ENCODE measurements at regions not wholly inside any gene's neighbourhood (a gene's known extent, or its start where the extent isn't known, plus 50 kb on each side); places are given as distances from the start of the nearest gene placed in this dataset.

GRCh38 chr18:76721207-76721996, 101.0 kb upstream of the ZNF236 start:
- Histone ChIP-seq H3K79me2 (ENCODE audit: insufficient read depth, low read length) (no peaks in the 10 kb centered on the region), H3K36me3 (ENCODE audit: insufficient read depth, low read length) (no peaks in the 10 kb centered on the region), H3K4me2 (ENCODE audit: insufficient read depth, low read length) (no peak overlapping the region), H3K27me3 (ENCODE audit: insufficient read depth, low read length) (no peaks in the 10 kb centered on the region), H3K27ac (ENCODE audit: low read depth, low read length) (no peak overlapping the region), H4K20me1 (ENCODE audit: insufficient read depth, low read length) (no peaks in the 10 kb centered on the region), H3K4me3 (ENCODE audit: insufficient read depth, low read length) (no peak overlapping the region), H3K9me3 (ENCODE audit: low read depth, low read length) (no peaks in the 10 kb centered on the region), H2AFZ (ENCODE audit: low read length) (no peak overlapping the region), H3K4me1 (ENCODE audit: insufficient read depth, low read length) (no peaks in the 10 kb centered on the region)
- DNase-seq (ENCODE audit: insufficient read length, low spot score, missing footprints), result no peak
- TF ChIP-seq CTCF (IDR thresholded peaks at IDR 0.05; ENCODE audit: extremely low read depth, low read depth, low read length), result no peak

GRCh38 chr18:76720683-76721082, 101.7 kb upstream of the ZNF236 start:
- H3K36me3 ChIP-seq (ENCODE audit: insufficient read depth, low read length), result no peaks in the 10 kb centered on the region
- TF ChIP-seq CTCF (IDR thresholded peaks at IDR 0.05; ENCODE audit: extremely low read depth, low read depth, low read length), result no peak
- H3K4me2 ChIP-seq (ENCODE audit: insufficient read depth, low read length), result no peak overlapping the region
- no peaks in the 10 kb centered on the region for H3K27me3 ChIP-seq (ENCODE audit: insufficient read depth, low read length)
- H2AFZ ChIP-seq (ENCODE audit: low read length), result no peak overlapping the region
- H3K79me2 ChIP-seq (ENCODE audit: insufficient read depth, low read length), result no peaks in the 10 kb centered on the region
- H3K4me1 ChIP-seq (ENCODE audit: insufficient read depth, low read length), result no peaks in the 10 kb centered on the region
- no peak for DNase-seq (ENCODE audit: insufficient read length, low spot score, missing footprints)
- no peaks in the 10 kb centered on the region for H4K20me1 ChIP-seq (ENCODE audit: insufficient read depth, low read length)
- H3K9me3 ChIP-seq (ENCODE audit: low read depth, low read length), result no peaks in the 10 kb centered on the region
- H3K4me3 ChIP-seq (ENCODE audit: insufficient read depth, low read length), result no peak overlapping the region
- H3K27ac ChIP-seq (ENCODE audit: low read depth, low read length), result no peak overlapping the region

- H4K20me1 ChIP-seq (ENCODE audit: insufficient read depth, low read length), result no peaks in the 10 kb centered on the region
- H3K27ac ChIP-seq (ENCODE audit: low read depth, low read length), result no peak overlapping the region
- H3K4me3 ChIP-seq (ENCODE audit: insufficient read depth, low read length), result no peak overlapping the region
- TF ChIP-seq CTCF (IDR thresholded peaks at IDR 0.05; ENCODE audit: extremely low read depth, low read depth, low read length), result no peak
- no peak for DNase-seq (ENCODE audit: insufficient read length, low spot score, missing footprints)
- H3K4me1 ChIP-seq (ENCODE audit: insufficient read depth, low read length), result no peaks in the 10 kb centered on the region
- H3K27me3 ChIP-seq (ENCODE audit: insufficient read depth, low read length), result no peaks in the 10 kb centered on the region
- no peaks in the 10 kb centered on the region for H3K36me3 ChIP-seq (ENCODE audit: insufficient read depth, low read length)
- no peaks in the 10 kb centered on the region for H3K9me3 ChIP-seq (ENCODE audit: low read depth, low read length)
- H3K79me2 ChIP-seq (ENCODE audit: insufficient read depth, low read length), result no peaks in the 10 kb centered on the region
- H2AFZ ChIP-seq (ENCODE audit: low read length), result no peak overlapping the region
- H3K4me2 ChIP-seq (ENCODE audit: insufficient read depth, low read length), result no peak overlapping the region
Measured at GRCh38 chr18:76715012-76715610, 107.2 kb upstream of the ZNF236 start.

- Histone ChIP-seq H2AFZ (ENCODE audit: low read length) (no peak overlapping the region), H3K4me3 (ENCODE audit: insufficient read depth, low read length) (no peak overlapping the region), H3K4me1 (ENCODE audit: insufficient read depth, low read length) (no peaks in the 10 kb centered on the region), H3K9me3 (ENCODE audit: low read depth, low read length) (no peaks in the 10 kb centered on the region), H3K36me3 (ENCODE audit: insufficient read depth, low read length) (no peaks in the 10 kb centered on the region), H3K79me2 (ENCODE audit: insufficient read depth, low read length) (no peaks in the 10 kb centered on the region), H3K4me2 (ENCODE audit: insufficient read depth, low read length) (no peak overlapping the region), H3K27ac (ENCODE audit: low read depth, low read length) (no peak overlapping the region), H3K27me3 (ENCODE audit: insufficient read depth, low read length) (no peaks in the 10 kb centered on the region), H4K20me1 (ENCODE audit: insufficient read depth, low read length) (no peaks in the 10 kb centered on the region)
- no peak for TF ChIP-seq CTCF (IDR thresholded peaks at IDR 0.05; ENCODE audit: extremely low read depth, low read depth, low read length)
- DNase-seq (ENCODE audit: insufficient read length, low spot score, missing footprints), result no peak
Measured at GRCh38 chr18:76713432-76713831, 108.9 kb upstream of the ZNF236 start.

Data from osteoblast (primary cell).